Neural cell (in vitro differentiated cells): ENCODE measurements at regions not wholly inside any gene's neighbourhood (a gene's known extent, or its start where the extent isn't known, plus 50 kb on each side); places are given as distances from the start of the nearest gene placed in this dataset.

Source experiments
- EZH2 ChIP-seq: fragments of 200-600, 300-800 bp; shearing (Covaris generic), sonication (generic); IDR thresholded peaks from 2 replicates; pipeline ENCODE4 v1.6.1; 2014; ENCODE audit warnings: antibody characterized with exemption, low read length, borderline replicate concordance, mild to moderate bottlenecking; ENCODE audit not compliant: insufficient read depth, poor library complexity, severe bottlenecking
- POLR2AphosphoS5 ChIP-seq: IDR thresholded peaks from 2 replicates; pipeline ENCODE4 v1.6.1; 2012
- TF ChIP-seq, protein P1 (sequence below): fragments of 450-650 bp; IDR thresholded peaks from 2 replicates; pipeline ENCODE4 v1.5.1; 2014; ENCODE audit warnings: antibody characterized with exemption, mild to moderate bottlenecking, moderate library complexity; ENCODE audit not compliant: poor library complexity, severe bottlenecking

DNA sequence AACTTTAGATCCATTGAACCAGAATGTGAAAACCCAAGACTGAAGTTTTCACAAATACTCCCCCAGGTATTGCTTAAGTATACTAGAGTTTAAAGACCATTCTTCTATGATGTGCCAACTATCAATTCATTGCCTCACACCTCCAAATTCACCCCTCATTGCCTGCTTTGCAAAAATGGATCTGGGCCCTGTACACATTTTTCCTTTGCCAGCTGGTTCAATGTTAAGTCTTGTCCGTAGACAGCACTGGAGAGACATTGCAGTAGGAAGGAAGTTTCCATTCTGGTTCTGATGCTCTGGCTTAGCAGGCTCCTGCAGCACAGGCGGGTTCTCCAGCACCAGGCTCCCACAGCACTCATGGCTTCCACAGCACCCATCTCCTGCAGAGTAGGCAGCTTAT, 130.0 kb downstream of the PROX1 start:
- TF ChIP-seq, protein P1, sequence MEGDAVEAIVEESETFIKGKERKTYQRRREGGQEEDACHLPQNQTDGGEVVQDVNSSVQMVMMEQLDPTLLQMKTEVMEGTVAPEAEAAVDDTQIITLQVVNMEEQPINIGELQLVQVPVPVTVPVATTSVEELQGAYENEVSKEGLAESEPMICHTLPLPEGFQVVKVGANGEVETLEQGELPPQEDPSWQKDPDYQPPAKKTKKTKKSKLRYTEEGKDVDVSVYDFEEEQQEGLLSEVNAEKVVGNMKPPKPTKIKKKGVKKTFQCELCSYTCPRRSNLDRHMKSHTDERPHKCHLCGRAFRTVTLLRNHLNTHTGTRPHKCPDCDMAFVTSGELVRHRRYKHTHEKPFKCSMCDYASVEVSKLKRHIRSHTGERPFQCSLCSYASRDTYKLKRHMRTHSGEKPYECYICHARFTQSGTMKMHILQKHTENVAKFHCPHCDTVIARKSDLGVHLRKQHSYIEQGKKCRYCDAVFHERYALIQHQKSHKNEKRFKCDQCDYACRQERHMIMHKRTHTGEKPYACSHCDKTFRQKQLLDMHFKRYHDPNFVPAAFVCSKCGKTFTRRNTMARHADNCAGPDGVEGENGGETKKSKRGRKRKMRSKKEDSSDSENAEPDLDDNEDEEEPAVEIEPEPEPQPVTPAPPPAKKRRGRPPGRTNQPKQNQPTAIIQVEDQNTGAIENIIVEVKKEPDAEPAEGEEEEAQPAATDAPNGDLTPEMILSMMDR = no peak
- TF ChIP-seq EZH2 = no peak
- no peak for TF ChIP-seq POLR2AphosphoS5
